ENCODE measurements at regions not wholly inside any gene's neighbourhood (a gene's known extent, or its start where the extent isn't known, plus 50 kb on each side); places are given as distances from the start of the nearest gene placed in this dataset.
"Not testable (repeated sequence)": the region's sequence is repeated elsewhere in the genome, so short reads cannot be mapped to it uniquely, and the experiment has no call there.

DNA sequence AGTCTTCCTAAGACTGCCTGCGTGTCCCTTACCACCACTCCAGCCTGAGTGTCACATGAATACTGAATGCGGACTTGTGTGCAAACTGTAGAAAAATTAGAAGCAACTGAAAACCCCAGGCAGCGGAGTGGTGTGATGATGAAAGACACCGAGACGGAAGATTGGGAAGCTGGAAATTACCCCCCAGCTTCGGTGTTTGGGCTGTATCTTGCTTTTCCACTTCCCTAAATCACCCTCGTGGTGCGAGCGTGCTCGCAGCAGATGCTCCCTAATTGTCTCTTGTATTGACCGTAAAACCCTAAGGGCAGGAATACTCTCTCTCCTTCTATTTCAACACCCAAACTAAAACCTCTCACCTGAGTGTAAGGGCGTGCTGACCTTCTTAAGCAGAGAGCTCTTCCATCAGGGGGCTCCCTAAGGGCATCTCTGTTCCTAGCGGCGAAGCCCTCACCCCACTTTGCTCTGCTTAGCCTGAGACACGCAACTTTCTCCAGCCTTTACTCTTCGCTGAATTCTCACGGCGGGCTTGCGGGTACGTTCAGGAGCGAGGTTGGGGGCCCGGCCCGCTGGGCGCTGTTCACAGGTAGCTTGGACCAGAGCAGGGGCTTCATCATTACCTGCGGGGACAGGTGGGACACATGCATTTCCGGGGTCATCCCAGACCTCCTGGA lies 62.4 kb downstream of the CRYBB2 start:
- no peak overlapping the region for H3K4me3 ChIP-seq
- no peak overlapping the region for H3K27ac ChIP-seq

DNA sequence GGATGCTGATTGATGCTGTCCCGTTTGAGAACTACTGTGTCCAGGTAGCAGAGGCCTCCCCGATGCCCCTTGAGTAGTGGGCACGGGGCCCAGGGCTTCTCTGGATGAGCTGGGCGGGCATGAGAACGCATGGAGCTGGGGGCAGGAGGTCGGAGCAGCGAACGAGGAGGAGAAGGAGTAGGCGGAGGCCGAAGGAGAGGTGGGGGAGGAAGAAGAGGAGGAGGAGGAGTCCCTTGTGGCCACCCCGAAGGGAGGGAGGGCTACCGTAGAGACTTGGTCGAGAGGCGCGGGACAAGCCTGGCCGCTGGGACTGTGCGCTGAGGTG lies 62.9 kb downstream of the CRYBB2 start:
- Histone ChIP-seq H3K4me3 (no peak overlapping the region), H3K27ac (no peak overlapping the region)

DNA sequence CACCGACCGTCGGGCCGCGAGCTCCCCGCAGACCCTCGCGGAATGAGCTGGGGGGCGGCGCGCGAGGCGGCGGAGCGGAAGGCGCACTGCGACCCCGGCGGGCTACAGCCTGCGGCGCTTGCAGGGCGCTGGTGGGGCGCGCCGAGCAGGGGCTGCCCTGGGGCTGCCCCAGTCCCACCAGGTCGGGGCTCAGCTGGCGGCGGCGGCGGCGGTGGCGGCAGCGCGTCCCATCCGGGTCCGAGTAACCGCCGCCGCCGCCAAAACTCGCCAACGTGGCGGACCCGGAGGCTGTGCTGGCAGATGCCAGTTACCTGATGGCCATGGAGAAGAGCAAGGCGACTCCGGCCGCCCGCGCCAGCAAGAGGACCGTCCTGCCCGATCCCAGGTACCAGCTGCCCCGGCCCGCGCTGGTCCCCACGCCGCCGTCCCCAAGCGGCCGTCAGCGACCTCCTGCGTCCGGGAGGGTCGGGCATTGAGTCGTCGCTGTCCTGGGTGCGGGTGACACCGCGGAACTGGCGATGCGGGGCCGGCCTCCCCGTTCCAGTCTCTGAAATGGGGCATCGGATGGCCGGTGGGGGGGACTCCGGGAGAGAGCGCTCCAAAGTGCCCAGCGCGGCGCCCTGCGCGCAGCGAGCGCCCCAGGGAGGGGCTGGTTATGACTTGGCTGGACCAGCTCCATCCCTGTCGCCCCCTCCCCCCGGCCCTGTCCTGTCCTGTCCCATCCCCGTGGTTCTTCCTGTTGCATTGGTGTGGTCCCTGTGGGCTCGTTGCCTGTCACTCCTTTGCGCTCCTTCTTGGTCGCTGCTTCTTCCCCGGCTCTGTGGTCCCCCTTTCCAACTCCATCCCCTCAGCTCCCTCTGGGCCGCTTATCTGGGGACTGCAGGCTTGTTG lies 63.5 kb downstream of the CRYBB2 start:
- no peak overlapping the region for H3K27ac ChIP-seq

DNA sequence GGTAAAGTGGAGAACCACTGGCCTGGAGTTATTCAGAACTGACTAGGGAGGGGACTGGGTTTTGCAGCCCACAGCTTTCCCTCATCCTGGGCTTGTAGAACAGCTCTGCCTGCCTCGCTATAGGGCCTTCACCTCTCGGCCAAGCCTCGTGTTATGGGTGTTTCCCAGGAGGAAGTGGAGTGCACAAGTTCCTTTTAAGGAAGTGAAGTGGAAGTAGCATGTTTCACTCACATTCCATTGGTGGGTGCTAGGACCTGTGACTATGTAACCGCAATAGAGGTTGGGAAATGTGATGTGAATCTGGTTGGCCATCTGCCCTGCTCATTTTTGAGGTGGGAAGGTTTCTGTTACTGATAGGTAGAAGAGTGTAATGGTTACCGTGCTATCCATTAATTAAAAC lies 69.0 kb downstream of the CRYBB2 start:
- not testable (repeated sequence) for H3K27ac ChIP-seq, H3K4me3 ChIP-seq

More for the DNA sequence above, 63.5 kb downstream of the CRYBB2 start:
- no peak overlapping the region for H3K4me3 ChIP-seq

DNA sequence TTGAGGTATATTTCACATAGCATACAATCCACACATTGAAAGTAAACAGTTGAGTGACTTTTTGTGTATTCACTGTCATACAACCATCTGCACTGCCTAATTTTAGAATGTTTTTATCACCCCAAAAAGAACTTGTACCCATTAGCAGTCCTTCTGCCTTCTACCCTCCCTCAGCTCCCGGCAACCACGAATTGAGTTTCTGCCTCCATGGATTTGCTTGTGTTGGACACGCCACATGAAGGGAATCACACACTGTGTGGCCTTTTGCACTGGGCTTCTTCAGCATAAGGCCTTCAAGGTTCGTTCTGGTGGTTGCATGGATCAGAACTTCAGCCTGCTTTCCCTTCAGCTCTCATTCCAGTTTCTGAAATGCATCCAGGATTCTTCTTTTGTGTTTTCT lies 82.5 kb downstream of the CRYBB2 start:
- not testable (repeated sequence) for H3K27ac ChIP-seq, H3K4me3 ChIP-seq

DNA sequence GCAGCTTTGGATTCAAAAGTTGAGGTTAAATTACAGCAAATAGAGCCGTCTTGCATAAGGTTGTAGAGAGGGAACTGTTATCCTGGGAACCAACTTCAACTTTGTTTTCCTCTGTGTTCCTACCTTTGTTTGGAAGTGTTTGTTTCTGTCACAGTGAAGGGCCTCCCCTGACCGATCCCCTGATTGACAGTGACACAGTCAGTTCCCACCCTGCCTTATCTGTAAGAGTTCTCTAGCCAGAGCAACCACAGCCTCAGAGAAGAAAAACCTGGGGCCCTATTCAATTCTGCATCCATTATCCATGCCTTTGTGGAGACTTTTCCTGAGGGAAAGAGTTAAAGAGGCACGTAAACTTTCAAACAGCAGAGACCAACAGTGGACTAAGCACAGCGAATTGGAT lies 90.1 kb downstream of the CRYBB2 start:
- not testable (repeated sequence) for H3K27ac ChIP-seq, H3K4me3 ChIP-seq

DNA sequence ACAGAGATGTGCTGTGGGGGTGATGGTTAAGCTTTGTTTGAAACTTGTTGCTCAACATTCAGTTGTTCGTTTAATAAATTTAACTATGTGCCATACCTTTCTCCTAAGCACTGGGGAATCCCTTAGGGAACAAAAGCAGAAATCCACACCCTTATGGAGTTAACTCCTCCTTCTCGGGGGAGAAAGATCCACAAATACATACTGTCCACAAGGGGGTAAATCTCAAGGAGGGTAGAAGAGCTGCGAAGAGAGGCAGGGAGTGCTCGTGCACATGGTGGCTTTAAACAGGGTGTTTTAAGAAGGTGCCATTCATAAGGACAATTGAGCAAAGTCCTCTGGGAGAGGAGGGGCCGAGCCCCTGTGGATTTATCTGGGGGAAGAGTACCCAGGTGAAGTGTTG lies 92.5 kb downstream of the CRYBB2 start:
- not testable (repeated sequence) for H3K4me3 ChIP-seq, H3K27ac ChIP-seq

DNA sequence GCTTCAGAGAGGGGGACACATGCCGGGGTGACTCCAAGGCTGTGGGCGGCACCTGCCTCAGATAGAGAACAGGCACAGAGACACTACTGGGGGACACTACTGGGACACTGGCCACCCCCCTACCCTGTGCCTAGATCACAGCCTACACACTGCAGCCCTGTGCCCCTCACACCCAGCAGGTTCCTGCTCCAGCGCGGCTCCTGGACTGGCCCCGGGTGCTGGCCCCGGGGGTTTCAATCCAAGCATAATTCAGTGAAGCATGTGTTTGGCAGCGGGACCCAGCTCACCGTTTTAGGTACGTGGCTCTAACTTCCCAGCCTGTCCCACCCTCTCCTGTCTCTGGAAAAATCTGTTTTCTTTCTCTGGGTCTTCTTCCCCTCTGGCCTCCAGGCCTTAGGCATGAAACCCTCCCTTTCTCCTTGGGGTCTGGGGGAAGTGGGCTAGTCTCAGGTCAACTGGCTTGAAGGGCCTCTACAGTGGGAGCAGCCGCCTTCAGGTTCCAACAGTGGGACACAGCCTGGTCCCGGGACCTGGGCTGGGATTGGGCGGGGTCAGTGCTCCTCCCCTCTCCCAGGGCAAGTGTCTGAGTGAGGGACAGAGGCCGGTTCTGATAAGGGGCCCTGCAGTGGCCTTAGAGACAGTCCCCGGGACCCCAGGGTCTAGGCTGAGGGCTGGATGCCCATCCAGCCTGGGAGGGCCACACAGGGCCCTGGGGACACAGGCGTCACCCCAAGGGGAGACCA lies 98.8 kb downstream of the CRYBB2 start:
- Histone ChIP-seq H3K4me3 (no peak overlapping the region), H3K27ac (no peak overlapping the region)

DNA sequence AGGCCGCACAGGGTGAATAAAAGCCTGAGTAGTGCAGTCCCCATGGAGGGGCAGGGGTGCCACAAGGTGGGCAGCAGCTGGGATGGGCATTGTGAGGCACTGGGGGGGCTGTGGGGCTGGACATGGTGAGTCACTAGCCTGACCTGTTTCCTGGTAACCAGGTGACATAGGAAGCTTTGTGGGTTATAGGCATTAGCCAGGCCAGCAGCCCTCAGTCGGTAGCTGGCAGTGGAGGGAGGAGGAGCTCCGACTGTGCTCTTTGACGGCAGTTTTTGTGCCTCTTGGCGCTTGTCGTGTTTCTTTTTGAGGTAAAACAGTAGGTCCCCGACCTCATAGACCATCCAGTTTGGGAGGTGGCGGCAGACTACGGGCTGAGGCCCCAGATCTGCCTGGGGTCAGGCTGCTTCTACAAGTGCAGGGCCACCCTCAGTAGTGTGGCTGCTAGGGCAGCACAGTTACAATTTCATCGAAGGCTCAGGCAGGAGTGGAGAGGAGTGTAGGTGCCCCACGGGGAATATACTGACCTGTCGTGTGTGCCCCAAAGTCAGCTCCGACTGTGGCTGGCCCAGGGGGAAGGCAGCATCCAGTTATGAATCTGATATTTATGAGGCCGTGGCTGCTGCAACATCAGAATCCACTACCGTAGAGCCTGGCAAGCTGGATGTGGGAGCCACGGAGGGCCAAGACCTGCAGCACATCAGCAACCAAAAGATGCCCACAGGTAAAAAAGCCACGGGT lies 107.7 kb downstream of the CRYBB2 start:
- H3K27ac ChIP-seq: no peak overlapping the region
- no peak overlapping the region for H3K4me3 ChIP-seq

DNA sequence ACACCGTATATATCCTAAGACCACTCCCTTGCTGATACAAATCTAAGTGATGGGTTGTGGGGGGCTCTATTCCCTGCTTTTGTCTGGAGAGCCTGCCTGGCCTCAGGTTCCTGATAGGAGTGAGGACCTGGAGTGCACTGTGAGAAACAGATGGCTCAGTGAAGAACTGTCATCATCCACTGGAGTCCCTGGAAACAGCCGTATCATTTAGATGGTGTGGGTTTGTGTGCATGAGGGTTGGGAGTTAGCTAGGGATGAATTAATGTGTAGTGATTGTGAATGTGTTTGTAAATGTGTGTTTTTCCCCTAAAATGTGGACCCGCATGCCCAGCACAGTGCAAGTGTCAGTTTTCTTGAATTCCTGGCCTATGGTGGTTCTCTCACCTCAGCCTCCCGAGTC lies 111.6 kb downstream of the CRYBB2 start:
- H3K4me3 ChIP-seq: no peak overlapping the region
- H3K27ac ChIP-seq: no peak overlapping the region

DNA sequence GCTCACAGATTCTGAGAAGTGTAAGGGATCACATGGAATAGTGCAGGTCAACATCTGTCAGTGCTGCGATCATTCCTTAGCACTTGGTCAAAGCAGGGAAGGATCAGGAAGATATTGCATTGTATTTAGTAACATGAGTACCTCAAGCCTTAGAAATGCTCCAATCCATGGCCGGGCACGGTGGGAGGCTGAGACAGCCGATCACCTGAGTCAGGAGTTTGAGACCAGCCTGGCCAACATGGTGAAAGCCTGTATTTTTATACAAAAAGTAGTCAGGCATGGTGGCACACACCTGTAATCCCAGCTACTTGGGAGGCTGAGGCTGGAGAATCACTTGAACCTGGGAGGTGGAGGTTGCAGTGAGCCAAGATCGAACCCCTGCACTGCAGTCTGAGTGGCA lies 112.5 kb downstream of the CRYBB2 start:
- not testable (repeated sequence) for H3K4me3 ChIP-seq, H3K27ac ChIP-seq

DNA sequence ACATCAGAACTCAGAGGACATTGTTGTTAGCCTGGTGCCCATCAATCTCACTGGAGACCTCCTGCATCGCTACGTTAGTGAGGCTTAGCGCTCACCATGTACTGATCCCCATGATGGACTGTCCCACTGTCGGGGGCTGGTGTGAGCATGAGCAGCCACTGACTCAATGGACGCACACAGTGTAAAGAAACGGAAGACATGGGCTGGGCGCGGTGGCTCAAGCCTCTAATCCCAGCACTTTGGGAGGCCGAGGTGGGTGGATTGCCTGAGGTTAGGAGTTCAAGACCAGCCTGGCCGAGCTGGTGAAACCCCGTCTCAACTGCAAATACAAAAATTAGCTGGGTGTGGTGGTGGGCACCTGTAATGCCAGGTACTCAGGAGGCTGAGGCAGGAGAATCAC lies 112.9 kb downstream of the CRYBB2 start:
- H3K27ac ChIP-seq: no peak overlapping the region
- H3K4me3 ChIP-seq: no peak overlapping the region

DNA sequence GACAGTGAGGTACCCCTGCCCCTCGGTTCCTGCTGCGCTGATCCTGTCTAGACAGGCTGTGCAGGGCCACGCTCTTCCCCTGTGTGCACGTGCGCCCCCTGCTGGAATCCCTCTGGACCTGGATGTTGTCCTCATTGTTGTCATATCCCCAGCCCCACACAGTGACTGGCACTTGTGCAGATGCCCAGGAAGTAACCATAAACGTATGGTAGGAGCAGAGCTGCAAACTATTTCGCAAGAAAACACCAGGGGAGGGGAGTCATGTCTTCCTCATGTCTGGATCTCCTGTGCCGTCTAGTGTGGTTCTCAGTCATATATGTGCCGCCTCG lies 114.7 kb downstream of the CRYBB2 start:
- Histone ChIP-seq H3K27ac (no peak overlapping the region), H3K4me3 (no peak overlapping the region)

DNA sequence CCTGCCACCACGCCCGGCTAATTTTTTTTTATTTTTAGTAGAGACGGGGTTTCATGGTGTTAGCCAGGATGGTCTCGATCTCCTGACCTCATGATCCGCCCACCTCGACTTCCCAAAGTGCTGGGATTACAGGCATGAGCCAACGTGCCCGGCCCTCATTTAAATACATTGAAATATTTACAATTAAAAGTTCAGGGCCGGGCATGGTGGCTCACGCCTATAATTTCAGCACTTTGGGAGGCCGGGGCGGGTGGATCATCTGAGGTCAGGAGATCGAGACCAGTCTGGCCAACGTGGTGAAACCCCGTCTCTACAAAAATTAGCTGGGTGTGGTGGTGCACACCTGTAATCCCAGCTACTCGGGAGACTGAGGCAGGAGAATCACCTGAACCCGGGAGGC lies 115.2 kb downstream of the CRYBB2 start:
- H3K4me3 ChIP-seq, H3K27ac ChIP-seq: not testable (repeated sequence)

DNA sequence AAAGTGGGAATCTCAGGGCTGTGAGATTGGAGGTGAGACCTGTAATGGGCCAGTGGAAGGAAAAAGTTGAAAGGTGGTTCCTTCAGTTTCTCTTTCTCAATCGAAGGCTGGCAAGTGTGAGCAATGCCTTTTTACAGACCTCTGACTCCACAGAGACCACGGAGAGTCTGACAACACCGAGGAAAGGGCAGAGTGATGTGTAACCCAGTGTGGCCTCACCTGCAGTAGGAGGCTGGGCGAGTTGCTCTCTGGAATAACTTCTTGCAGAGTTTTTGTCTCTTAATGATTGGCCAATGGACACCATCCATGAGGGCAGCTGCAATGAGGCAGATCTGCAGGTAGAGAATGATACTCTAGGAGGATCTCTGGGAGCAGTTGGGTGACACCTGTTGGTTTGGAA lies 115.8 kb downstream of the CRYBB2 start:
- not testable (repeated sequence) for H3K27ac ChIP-seq, H3K4me3 ChIP-seq

DNA sequence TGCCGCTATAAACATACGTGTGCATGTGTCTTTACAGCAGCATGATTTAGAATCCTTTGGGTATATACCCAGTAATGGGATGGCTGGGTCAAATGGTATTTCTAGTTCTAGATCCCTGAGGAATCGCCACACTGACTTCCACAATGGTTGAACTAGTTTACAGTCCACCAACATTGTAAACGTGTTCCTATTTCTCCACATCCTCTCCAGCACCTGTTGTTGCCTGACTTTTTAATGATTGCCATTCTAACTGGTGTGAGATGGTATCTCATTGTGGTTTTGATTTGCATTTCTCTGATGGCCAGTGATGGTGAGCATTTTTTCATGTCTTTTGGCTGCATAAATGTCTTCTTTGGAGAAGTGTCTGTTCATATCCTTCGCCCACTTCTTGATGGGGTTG lies 121.1 kb downstream of the CRYBB2 start:
- H3K27ac ChIP-seq, H3K4me3 ChIP-seq: not testable (repeated sequence)

DNA sequence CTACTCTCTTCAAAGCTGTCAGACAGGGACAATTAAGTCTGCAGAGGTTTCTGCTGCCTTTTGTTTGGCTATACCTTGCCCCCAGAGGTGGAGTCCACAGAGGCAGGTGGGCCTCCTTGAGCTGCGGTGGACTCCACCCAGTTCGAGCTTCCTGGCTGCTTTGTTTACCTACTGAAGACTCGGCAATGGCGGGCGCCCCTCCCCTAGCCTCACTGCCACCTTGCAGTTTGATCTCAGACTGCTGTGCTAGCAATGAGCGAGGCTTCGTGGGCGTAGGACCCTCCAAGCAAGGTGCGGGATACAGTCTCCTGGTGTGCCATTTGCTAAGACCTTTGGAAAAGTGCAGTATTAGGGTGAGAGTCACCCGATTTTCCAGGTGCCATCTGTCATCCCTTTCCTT lies 124.9 kb downstream of the CRYBB2 start:
- H3K27ac ChIP-seq, H3K4me3 ChIP-seq: not testable (repeated sequence)

DNA sequence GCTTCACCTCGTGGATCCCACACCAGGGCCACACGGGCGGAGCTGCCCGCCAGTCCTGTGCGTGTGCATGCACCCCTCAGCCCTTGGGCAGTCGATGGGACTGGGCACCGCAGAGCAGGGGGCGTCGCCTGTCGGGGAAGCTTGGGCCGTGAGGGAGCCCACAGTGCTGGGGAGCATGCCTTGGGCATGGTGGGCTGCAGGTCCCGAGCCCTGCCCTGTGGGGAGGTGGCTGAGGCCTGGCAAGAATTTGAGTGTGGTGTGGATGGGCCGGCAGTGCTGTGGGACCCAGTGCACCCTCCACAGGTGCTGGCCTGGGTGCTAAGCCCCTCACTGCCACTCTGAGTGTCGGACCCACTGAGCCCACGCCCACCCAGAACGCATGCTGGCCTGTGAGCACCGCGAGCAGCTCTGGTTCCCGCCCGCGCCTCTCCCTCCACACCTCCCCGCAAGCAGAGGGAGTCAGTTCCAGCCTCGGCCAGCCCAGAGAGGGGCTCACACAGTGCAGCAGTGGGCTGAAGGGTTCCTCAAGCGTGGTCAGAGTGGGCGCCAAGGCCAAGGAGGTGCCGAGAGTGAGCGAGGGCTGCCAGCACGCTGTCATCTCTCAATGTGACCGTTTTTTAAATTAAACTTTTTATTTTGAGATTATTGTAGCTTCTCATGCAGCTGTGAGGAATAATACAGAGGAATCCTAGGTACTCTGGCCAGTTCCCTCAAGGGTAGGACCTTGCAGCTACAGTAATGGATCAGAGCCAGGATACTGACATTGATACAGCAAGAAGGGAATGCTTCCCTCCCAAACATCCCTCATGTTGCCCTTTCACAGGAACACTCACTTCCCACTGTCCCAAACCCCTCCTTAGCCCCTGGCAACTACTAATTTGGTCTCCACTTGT lies 127.7 kb downstream of the CRYBB2 start:
- H3K4me3 ChIP-seq: no peak overlapping the region
- no peak overlapping the region for H3K27ac ChIP-seq

DNA sequence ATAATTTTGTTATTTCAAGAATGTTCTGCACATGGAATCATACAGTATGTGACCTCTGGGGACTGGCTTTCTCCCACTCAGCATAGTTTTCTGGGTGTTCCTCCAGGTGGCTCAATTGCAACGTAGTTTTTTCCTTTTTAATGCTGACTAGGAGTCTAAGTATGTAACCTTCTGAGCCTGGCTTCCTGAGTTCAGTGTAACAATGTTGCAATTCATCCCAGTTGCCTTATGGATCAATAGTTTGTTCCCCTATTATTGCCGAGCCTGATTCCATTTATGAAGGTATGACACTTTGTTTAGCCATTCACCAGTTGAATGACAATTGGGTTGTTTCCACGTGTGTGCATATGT lies 128.3 kb downstream of the CRYBB2 start:
- no peak overlapping the region for H3K27ac ChIP-seq
- H3K4me3 ChIP-seq: no peak overlapping the region

DNA sequence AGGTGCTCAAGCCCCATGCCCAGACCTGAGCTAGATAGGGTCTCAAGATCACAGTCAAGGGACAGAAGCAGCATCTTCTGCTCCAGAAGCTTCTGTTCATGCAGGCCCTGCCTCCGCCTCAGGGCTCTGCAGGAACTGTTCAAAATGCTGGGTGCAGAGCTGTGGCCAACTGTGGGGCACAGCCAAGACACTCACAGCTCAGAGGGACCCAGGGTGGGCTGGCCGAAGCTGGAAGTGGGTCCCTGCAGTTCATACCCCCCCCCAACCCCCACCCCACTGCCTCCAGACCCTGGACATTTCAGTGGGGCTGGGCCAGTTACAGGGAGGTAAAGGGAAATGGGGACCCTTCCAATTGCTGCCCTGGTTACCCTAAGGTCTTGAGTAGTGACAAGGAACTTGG lies 129.0 kb downstream of the CRYBB2 start:
- no peak overlapping the region for H3K27ac ChIP-seq

More for the DNA sequence above, 129.0 kb downstream of the CRYBB2 start:
- no peak overlapping the region for H3K4me3 ChIP-seq

Data from skin epidermis (tissue), 12 donors.